NCI-H510A treated with DMSO at 0.1 percent for 48 hours (cell line): ENCODE measurements at regions not wholly inside any gene's neighbourhood (a gene's known extent, or its start where the extent isn't known, plus 50 kb on each side); places are given as distances from the start of the nearest gene placed in this dataset.

Experiments used
- DNase-seq: peaks from one replicate; lab custom pipeline; 2025; lab: John Stamatoyannopoulos, UW

- no peak for DNase-seq
Measured at GRCh38 chr18:41829647-41830516, 125.2 kb upstream of the PIK3C3 start.

- peak; percentile 87 for DNase-seq
Measured at GRCh38 chr18:41828137-41828536, 126.9 kb upstream of the PIK3C3 start.

DNA sequence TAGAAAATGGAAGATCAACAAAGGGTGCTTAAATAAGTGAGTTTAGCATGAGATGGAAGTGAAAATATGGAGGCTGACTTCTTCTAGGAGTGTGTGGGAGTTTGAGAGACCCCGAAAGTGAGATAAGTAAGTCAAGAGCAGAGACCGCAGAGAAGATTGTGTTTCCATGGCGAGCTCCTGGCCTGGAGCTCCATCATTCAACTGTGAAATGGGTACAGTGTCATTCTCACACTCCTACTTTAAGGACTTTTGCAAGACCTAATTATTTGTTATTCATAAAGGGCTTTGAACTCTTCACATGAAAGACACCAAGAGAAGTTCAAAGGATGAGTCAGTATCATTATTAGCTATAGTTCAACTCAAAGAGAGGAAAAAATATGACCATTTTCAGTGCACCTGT lies 134.2 kb upstream of the PIK3C3 start:
- DNase-seq: no peak

DNA sequence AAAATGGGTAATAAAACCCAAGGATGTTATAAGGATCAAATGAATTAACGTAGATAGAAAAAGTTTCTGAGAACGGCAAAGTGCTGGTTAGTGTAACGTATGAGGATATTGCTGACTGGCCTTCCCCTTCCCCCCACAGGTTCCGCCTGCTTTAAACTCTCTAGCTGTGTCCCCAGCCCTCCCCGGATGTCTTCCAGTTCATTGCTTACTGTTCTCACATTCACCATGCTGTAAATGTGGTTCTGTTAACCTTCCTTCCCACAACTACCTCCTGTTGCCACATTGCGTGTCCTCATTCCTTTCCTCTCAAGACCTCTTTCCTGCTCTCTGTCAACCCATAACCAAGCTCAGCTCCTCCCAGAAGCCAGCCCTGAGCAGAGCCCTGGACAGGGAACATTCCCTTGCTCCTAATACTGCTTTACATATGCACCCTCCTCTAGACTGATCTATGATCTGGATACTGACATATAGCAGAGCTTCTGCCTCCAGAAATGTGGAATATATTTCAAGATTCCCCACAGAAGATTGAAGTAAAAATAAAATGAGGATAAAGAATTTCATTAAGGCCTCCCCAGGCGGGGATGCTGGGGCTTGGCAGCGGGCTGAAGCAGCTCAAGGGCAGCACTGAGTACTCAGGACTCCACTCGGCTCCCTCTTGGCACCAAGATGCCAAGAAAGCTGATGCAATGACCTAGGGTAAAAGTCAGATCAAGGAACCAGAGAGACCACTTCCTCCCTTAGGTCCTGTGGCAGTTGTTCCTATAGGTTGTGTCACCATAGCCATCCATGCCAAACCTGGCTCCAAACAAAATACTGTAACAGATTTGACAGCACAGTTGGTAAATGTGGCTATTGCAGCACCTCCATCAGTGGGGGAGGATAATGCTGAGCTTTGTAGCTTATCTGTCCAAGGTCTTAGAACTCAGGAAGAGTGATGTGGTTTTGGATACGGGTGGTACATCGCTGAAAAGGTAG lies 136.4 kb upstream of the PIK3C3 start:
- no peak for DNase-seq

DNA sequence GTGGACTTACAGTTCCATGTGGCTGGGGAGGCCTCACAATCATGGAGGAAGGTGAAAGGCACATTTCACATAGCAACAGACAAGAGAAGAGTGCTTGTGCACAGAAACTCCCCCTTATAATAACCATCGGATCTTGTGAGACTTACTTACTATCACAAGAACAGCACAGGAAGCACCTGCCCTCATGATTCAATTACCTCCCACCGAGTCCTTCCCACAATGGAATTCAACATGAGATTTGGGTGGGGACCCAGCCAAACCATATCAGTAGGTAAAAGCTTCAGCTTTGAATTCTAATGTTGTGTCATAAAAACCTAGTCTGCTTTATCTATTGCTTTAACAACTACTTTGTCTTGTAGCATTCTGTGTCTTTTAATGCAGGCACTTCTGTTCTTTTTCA lies 140.4 kb upstream of the PIK3C3 start:
- no peak for DNase-seq

DNA sequence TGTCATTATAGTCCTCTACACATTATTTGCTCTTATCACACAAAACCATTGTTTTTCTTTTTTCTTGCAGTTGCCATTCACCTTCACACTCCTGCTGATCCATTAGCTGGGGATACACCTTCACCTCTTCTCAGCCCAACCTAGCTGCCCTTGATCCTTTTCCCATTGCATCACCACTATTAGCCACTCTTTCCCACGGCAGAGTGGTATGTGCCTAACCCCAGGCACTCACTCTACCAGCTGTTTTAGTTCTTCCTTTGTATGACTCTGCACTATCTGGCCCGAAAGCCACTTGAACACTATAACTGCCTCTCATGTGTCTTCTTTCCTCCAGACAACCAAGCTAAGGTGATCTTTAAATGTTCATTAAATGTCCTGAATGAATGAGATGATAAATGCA lies 145.4 kb upstream of the PIK3C3 start:
- peak; percentile 65 for DNase-seq

- no peak for DNase-seq
Measured at GRCh38 chr18:41805341-41805740, 149.7 kb upstream of the PIK3C3 start.

- DNase-seq: no peak
Measured at GRCh38 chr18:41798879-41799278, 156.2 kb upstream of the PIK3C3 start.

DNA sequence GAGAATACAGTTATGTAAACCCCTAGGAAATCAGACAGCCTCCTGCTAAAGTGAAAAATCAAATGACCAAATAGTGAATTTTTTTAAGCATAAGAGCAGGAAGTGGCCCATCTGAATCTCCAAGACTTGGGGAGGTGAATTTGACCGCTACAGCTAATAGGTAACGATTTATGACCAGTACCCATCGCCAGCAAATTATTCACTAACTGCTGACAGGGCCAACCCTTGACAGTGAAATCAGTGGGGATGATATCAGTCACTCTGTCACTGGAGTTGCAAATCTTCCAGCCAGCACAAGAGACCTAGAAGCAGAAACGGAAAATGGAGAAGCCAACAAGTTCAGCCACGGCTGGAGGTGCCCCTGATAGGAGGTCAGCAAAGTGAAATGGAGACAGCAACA lies 164.3 kb upstream of the PIK3C3 start:
- DNase-seq: no peak

- no peak for DNase-seq
Measured at GRCh38 chr18:41789001-41789400, 166.0 kb upstream of the PIK3C3 start.

- DNase-seq: no peak
Measured at GRCh38 chr18:41783879-41784278, 171.2 kb upstream of the PIK3C3 start.

- no peak for DNase-seq
Measured at GRCh38 chr18:41783065-41783818, 171.8 kb upstream of the PIK3C3 start.

DNA sequence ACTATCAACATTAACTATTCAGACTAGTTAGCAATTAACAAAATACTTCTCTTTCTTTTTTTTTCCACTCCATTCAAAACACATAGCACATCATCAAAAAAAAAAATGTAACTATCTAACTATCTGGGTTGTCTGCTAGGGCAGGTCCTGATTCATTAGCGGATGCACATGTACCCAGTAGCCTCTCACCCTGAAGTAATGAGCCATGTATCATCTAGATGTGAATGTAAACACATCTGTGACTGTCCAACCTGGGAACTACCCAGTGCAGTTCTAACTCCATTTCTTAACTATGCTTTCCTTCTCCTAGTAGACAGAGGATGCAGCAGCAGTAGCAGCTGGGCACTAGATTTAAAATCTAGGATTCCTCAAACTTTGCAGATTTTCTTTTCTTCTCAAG lies 183.1 kb upstream of the PIK3C3 start:
- DNase-seq: peak; percentile 6

- no peak for DNase-seq
Measured at GRCh38 chr18:41769265-41769664, 185.8 kb upstream of the PIK3C3 start.

DNA sequence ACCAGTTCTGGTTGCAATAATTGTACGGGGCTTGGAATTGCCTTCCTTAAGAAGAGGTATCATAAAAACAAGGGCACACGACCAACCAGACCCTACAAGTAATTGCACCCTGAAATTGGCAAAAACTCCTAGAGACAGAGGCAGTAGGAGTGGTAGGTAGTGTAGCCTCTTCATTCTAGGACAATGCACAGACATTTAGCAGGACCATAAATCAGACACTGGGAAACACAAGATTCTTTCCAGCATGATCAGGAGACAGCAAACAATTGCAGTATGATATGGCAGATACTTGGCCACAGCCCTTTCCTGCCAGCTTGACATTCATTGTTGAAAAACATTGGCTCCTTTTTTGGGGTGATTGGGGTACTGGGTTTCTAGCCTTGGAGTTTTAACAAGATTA lies 186.6 kb upstream of the PIK3C3 start:
- no peak for DNase-seq

GRCh38 chr18:41767960-41768359 lies 187.1 kb upstream of the PIK3C3 start:
- DNase-seq: no peak

DNA sequence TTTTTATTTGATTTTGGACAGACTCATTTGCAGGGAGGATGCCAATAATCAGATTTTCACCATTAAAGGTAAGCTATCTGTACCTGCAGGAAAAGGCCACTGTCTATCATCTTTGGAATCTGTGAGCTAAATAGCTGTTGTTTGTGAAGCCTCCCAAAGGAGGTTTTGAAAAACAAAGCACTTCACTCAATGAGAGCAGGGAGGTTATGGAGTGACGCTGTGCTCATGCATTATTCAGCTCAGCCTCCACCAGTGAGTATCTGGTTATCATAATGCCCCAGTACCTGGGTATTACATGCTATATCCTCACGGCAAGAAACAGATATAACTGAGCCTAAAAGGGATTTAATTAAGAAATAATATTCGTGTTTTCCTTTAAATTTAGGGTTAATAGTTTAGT lies 189.6 kb upstream of the PIK3C3 start:
- peak; percentile 79 for DNase-seq

DNA sequence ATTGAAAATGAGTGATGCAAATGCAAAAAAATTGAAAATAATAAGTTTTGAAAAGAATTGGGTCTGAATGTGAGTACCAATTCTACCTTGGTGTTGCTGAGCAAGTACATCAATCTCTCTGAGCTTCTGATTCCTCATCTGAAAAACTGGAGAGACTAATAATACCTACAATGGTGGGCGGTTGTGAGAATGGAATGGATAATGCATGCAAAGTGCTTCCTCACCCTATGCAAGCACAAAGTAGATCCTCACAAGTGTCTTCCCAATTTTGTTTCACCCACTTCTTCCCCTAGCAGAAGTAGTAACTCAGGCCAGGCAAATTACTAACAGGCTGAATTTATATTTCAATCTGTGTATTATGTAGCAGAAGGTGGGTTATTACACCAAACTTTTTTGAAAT lies 191.7 kb upstream of the PIK3C3 start:
- no peak for DNase-seq

DNA sequence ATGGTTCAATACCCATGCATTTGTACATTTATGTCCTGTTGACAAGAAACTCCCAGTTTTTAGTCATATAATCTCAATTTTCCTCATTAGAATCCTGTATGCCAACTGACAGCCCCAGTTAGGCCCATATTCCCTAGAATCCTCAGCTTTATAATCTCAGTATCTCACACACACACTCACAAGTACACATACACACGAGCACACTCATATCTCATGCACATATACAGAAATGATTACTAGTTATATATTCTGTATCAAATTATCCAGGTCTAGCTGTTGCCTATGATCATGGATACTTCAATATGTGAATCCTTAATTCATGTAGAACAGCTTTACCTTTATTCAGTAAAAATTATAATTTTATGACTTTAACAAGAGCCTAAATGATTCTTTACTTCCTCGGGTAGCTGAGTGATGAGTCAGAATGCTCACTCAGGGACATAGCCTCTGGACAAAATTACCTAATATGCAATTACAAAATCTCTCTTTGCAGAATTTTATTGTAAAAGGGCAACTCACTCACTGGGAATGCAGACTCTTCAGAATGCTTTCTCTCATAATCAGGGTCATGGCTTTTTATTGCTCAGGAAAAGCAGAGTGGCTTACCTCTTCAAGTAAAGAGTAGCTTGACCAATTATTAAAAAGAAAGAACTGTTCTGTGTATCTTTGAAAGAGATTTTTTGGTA lies 193.6 kb upstream of the PIK3C3 start:
- DNase-seq: no peak

DNA sequence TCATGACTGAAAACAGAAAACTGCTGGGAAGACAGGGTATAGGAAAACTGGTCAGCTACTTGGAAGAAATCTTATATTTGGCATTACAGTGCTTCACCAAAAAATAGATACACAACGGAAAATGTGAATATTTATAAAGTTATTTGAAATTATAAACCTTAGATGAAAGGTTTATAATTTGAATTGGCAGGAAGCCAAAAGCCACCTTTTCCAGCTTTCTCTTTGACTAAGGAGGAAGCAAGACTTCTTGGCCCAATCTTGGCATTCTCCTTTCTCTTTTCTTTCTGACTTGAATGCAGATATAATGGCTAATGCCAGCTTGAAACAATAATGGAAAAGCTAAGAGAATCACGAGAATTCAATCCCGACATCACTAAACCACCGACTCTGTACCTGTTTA lies 196.5 kb upstream of the PIK3C3 start:
- DNase-seq: no peak

DNA sequence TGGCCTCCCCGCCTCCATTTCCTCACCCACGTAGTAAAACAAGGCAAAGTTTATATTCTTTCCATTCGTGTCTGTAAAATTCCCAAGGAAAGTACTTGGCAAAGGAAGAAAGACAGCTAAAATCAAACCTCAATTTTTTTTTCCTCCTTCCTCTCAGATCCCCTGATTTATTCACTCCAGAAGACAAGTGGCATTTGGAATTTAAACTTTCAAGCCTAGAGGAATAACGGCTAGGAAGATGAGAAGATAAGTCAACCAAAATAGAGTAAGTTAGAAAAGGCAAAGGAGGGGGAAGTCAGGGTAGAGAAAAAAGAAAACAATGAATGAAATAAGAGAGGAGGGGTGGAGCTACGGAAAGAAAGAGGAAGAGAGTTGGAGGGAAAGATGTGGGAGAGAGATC lies 198.9 kb upstream of the PIK3C3 start:
- DNase-seq: no peak

DNA sequence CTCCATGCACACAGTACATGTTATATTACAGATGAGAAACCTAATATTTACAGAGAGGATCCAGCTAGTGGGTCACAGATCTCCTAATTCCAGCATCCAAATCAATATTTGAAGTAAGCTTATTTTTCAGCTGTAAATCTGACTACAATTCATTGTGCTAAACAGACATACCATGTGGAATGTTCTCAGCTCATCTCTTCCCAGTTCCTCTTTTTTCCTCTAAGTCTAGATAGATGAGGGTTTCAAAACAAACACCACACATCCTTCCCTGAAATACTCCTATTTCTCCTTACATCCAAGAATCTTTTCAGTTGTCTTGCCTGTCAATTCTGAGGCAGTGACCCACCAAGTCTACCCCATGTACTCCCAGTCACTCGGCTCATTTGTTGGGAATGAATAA lies 200.7 kb upstream of the PIK3C3 start:
- DNase-seq: no peak
